HG03520 (cell line): ENCODE measurements at regions not wholly inside any gene's neighbourhood (a gene's known extent, or its start where the extent isn't known, plus 50 kb on each side); places are given as distances from the start of the nearest gene placed in this dataset.
A peak's percentile ranks its signal among the peaks of the same experiment; 100 is the strongest.
"Not testable (repeated sequence)": the region's sequence is repeated elsewhere in the genome, so short reads cannot be mapped to it uniquely, and the experiment has no call there.

Experiments
- ATAC-seq: cut with Tn5 transposase; IDR thresholded peaks from one replicate; pipeline ENCODE4 v1.9.1; 2021; ENCODE audit warnings: mild to moderate bottlenecking, moderate library complexity; ENCODE audit not compliant: unreplicated experiment

- no peak for ATAC-seq
Measured at GRCh38 chr6:140535511-140535910, 1161.1 kb upstream of the CITED2 start.

- no peak for ATAC-seq
Measured at GRCh38 chr6:140533526-140533925, 1159.1 kb upstream of the CITED2 start.

- no peak for ATAC-seq
Measured at GRCh38 chr6:140504776-140505175, 1130.3 kb upstream of the CITED2 start.

- no peak for ATAC-seq
Measured at GRCh38 chr6:140500849-140501248, 1126.4 kb upstream of the CITED2 start.

- ATAC-seq, result no peak
Measured at GRCh38 chr6:140499607-140500006, 1125.2 kb upstream of the CITED2 start.

- ATAC-seq, result no peak
Measured at GRCh38 chr6:140494321-140495108, 1120.1 kb upstream of the CITED2 start.

GRCh38 chr6:140493470-140493869 is 1119.0 kb upstream of the CITED2 start:
- not testable (repeated sequence) for ATAC-seq

- no peak for ATAC-seq
Measured at GRCh38 chr6:140490081-140490480, 1115.6 kb upstream of the CITED2 start.

GRCh38 chr6:140487586-140487985 is 1113.1 kb upstream of the CITED2 start:
- ATAC-seq, result no peak

- ATAC-seq, result peak; percentile 20
Measured at GRCh38 chr6:140486450-140487361, 1112.3 kb upstream of the CITED2 start.

GRCh38 chr6:140485740-140486449 is 1111.4 kb upstream of the CITED2 start:
- ATAC-seq, result peak; percentile 74

- ATAC-seq, result no peak
Measured at GRCh38 chr6:140480852-140481251, 1106.4 kb upstream of the CITED2 start.

- ATAC-seq, result no peak
Measured at GRCh38 chr6:140478631-140479030, 1104.2 kb upstream of the CITED2 start.

GRCh38 chr6:140475086-140475485 is 1100.6 kb upstream of the CITED2 start:
- no peak for ATAC-seq

GRCh38 chr6:140464720-140465119 is 1090.3 kb upstream of the CITED2 start:
- ATAC-seq, result no peak

GRCh38 chr6:140463312-140463710 is 1088.9 kb upstream of the CITED2 start:
- no peak for ATAC-seq

GRCh38 chr6:140462453-140463311 is 1088.2 kb upstream of the CITED2 start:
- no peak for ATAC-seq

GRCh38 chr6:140462076-140462452 is 1087.6 kb upstream of the CITED2 start:
- no peak for ATAC-seq

GRCh38 chr6:140460267-140460666 is 1085.8 kb upstream of the CITED2 start:
- no peak for ATAC-seq

GRCh38 chr6:140459209-140459608 is 1084.8 kb upstream of the CITED2 start:
- ATAC-seq, result no peak
